Calu3 (cell line): ENCODE measurements at regions not wholly inside any gene's neighbourhood (a gene's known extent, or its start where the extent isn't known, plus 50 kb on each side); places are given as distances from the start of the nearest gene placed in this dataset.

Experiments
- BruUV-seq: library from RNA; stranded (reverse); fragments of 400-500 nt; replicated peaks from 2 replicates; lab custom pipeline; 2021; lab: Mats Ljungman, UMichigan
- CTCF ChIA-PET: fragments of 300-600 bp; sonication (Branson Sonifier 250); formaldehyde crosslinking; loops from one replicate; lab custom pipeline; 2022; ENCODE audit warnings: antibody characterized with exemption; lab: Charles Lee
- DNase-seq: peaks from one replicate; pipeline ENCODE4 v3.0.0; 2022
- H3K27ac Mint-ChIP-seq: one replicate; pipeline ENCODE4 v1.8.0; 2022; ENCODE audit warnings: mixed read lengths; ENCODE audit not compliant: unreplicated experiment
- H3K27me3 Mint-ChIP-seq: one replicate; pipeline ENCODE4 v1.8.0; 2022; ENCODE audit warnings: mixed read lengths; ENCODE audit not compliant: unreplicated experiment
- H3K36me3 Mint-ChIP-seq: one replicate; pipeline ENCODE4 v1.8.0; 2022; ENCODE audit warnings: mild to moderate bottlenecking, moderate library complexity, mixed read lengths; ENCODE audit not compliant: insufficient read depth, unreplicated experiment
- H3K4me1 Mint-ChIP-seq: one replicate; pipeline ENCODE4 v1.8.0; 2022; ENCODE audit warnings: mild to moderate bottlenecking, low read depth, mixed read lengths; ENCODE audit not compliant: unreplicated experiment
- H3K4me3 Mint-ChIP-seq: one replicate; pipeline ENCODE4 v1.8.0; 2022; ENCODE audit warnings: mild to moderate bottlenecking, low read depth, moderate library complexity, mixed read lengths; ENCODE audit not compliant: unreplicated experiment
- H3K9me3 Mint-ChIP-seq: one replicate; pipeline ENCODE4 v1.8.0; 2022; ENCODE audit warnings: low read depth, mixed read lengths; ENCODE audit not compliant: unreplicated experiment
- intact Hi-C: fragments of 100-400 bp; cut with micrococcal nuclease; formaldehyde crosslinking; loops from one replicate; pipeline ENCODE4 v1.10.0; 2022; ENCODE audit not compliant: unreplicated experiment
- TF ChIP-seq, protein P1 (sequence below): fragments of 200-600 bp; IDR thresholded peaks from one replicate; pipeline ENCODE4 v1.8.0; 2022; ENCODE audit warnings: antibody characterized with exemption; ENCODE audit not compliant: unreplicated experiment

DNA sequence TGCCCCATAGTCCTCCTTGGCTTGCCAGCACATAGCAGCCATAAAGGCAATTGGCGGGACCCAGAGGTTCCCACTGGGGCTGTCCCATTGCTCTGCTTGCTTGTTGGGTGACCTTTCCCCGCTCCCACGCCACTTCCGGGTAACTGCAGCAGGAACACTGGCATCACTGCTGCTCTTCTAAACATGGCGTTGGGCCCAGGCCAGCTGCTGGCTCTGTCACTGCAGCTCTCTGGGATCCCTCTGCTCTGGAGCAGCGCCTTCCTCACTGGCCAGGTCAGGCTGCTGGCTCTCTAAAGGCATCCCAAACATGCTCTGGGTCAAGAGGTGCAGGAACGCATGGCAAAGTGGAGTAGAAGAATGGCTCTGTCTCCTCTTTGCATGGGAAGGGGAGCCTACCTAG lies 92.9 kb downstream of the DRD1 start:
- TF ChIP-seq, protein P1, sequence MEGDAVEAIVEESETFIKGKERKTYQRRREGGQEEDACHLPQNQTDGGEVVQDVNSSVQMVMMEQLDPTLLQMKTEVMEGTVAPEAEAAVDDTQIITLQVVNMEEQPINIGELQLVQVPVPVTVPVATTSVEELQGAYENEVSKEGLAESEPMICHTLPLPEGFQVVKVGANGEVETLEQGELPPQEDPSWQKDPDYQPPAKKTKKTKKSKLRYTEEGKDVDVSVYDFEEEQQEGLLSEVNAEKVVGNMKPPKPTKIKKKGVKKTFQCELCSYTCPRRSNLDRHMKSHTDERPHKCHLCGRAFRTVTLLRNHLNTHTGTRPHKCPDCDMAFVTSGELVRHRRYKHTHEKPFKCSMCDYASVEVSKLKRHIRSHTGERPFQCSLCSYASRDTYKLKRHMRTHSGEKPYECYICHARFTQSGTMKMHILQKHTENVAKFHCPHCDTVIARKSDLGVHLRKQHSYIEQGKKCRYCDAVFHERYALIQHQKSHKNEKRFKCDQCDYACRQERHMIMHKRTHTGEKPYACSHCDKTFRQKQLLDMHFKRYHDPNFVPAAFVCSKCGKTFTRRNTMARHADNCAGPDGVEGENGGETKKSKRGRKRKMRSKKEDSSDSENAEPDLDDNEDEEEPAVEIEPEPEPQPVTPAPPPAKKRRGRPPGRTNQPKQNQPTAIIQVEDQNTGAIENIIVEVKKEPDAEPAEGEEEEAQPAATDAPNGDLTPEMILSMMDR, result no peak
- no TSS peak for BruUV-seq

DNA sequence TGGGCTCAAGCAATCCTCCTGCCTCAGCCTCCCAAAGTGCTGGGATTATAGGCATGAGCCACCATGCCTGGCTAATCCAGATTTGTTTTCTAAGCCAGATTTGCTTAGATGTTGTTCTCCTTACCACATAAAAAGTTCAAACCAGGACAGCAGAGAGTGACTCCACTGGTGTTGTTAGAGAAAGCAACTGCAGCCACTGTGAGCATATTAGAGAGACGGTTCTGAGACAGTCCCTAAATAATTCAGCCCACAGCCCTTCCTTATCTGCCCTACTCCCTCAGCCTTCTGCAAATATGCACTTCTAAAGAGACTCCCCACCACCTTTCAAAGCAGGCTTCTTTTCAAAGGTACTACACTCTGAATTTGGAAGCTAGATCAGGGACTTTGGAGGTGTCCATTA lies 96.1 kb downstream of the DRD1 start:
- TF ChIP-seq, protein P1, result no peak
- no peak overlapping the region for H3K4me3 Mint-ChIP-seq
- intact Hi-C loops, result no loop called here

More for the DNA sequence above, 92.9 kb downstream of the DRD1 start:
- no peaks in the 10 kb centered on the region for H3K4me1 Mint-ChIP-seq
- CTCF ChIA-PET, result no interaction called here
- intact Hi-C loops, result no loop called here
- H3K9me3 Mint-ChIP-seq, result peaks cover 10% of the 10 kb centered on the region
- DNase-seq, result no peak
- peaks cover 8% of the 10 kb centered on the region for H3K36me3 Mint-ChIP-seq
- H3K27me3 Mint-ChIP-seq, result no peaks in the 10 kb centered on the region
- H3K4me3 Mint-ChIP-seq, result no peak overlapping the region
- H3K27ac Mint-ChIP-seq, result no peak overlapping the region

DNA sequence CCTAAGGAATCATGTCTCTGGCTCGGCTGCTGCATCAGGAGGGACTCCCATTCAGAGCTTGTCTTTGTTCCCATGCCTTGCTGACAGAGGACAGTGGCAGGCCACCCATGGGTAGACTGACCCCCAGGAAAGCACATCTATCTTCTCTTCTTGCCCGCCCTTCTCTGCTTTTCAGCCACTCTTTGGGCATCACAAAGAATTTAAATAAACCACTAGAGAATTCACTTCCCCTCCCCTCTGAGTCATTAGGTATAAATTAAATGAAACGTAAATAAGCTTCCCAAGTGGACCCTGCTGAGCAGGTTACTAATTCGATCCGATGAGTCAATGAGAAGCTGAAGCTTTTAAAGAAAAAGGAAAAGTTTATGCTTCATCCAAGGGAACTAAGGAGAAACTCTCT lies 97.0 kb downstream of the DRD1 start:
- no peak for DNase-seq
- peaks cover 8% of the 10 kb centered on the region for H3K36me3 Mint-ChIP-seq
- TF ChIP-seq, protein P1, result no peak
- no peaks in the 10 kb centered on the region for H3K27me3 Mint-ChIP-seq
- H3K9me3 Mint-ChIP-seq, result peaks cover 19% of the 10 kb centered on the region
- H3K4me1 Mint-ChIP-seq, result no peaks in the 10 kb centered on the region
- intact Hi-C loops, result no loop called here
- CTCF ChIA-PET, result no interaction called here
- BruUV-seq, result no TSS peak
- H3K27ac Mint-ChIP-seq, result no peak overlapping the region
- H3K4me3 Mint-ChIP-seq, result no peak overlapping the region

More for the DNA sequence above, 96.1 kb downstream of the DRD1 start:
- H3K27ac Mint-ChIP-seq, result no peak overlapping the region
- no peak for DNase-seq
- peaks cover 8% of the 10 kb centered on the region for H3K36me3 Mint-ChIP-seq
- H3K9me3 Mint-ChIP-seq, result peaks cover 20% of the 10 kb centered on the region
- no peaks in the 10 kb centered on the region for H3K4me1 Mint-ChIP-seq
- CTCF ChIA-PET, result interaction anchor here (0.6 kb wide), 1 partner anchor 542 kb away, joined by 3 read pairs; no protein-coding TSS in a partner anchor
- H3K27me3 Mint-ChIP-seq, result no peaks in the 10 kb centered on the region
- no TSS peak for BruUV-seq

DNA sequence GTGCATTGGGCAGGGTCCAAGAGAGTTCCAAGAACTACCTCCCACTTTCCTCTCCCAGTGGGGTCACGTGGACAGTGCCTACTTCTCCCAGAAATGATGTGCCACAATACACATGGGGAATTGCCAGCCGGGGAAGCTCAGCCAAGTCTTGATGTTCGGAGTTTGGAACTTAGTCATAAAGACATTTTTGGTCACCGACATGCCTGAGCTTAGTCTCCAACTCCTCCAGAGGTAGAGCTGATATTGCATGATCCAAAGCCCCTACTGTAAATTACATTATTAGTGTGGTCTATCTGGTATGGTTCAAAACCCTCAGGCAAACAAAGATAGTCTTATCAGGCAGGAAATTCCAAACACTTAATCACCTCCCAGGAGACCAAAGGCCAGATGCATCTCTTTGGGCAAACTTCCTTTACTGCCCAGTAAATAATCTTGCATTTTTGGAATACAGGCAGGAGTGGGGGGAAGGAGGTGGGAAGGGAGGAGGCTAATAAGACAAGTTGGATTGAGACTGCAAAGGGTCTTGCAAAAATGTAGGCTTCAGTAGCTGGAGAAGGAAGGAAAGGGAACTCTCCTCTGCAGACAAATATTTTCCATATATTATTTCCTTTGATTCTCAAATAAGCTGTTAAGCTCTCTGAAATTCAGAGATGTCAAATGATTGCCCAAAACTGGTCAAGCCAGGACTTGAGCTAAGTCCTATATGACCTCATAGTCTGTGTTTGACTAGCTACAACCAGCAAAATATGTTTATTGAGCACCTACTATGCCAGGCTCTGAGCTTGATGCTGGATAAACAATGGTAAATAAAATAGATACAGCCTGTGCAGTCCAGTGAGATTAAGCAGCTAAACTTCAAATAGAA lies 99.4 kb downstream of the DRD1 start:
- no peak for DNase-seq
- Mint-ChIP-seq H3K4me1 (no peaks in the 10 kb centered on the region), H3K4me3 (no peak overlapping the region), H3K27ac (no peak overlapping the region), H3K36me3 (peaks cover 3% of the 10 kb centered on the region), H3K27me3 (no peaks in the 10 kb centered on the region), H3K9me3 (peaks cover 17% of the 10 kb centered on the region)
- BruUV-seq, result no TSS peak
- TF ChIP-seq, protein P1, result no peak
- intact Hi-C loops, result no loop called here
- CTCF ChIA-PET, result no interaction called here
